ENCODE measurements at regions not wholly inside any gene's neighbourhood (a gene's known extent, or its start where the extent isn't known, plus 50 kb on each side); places are given as distances from the start of the nearest gene placed in this dataset.

DNA sequence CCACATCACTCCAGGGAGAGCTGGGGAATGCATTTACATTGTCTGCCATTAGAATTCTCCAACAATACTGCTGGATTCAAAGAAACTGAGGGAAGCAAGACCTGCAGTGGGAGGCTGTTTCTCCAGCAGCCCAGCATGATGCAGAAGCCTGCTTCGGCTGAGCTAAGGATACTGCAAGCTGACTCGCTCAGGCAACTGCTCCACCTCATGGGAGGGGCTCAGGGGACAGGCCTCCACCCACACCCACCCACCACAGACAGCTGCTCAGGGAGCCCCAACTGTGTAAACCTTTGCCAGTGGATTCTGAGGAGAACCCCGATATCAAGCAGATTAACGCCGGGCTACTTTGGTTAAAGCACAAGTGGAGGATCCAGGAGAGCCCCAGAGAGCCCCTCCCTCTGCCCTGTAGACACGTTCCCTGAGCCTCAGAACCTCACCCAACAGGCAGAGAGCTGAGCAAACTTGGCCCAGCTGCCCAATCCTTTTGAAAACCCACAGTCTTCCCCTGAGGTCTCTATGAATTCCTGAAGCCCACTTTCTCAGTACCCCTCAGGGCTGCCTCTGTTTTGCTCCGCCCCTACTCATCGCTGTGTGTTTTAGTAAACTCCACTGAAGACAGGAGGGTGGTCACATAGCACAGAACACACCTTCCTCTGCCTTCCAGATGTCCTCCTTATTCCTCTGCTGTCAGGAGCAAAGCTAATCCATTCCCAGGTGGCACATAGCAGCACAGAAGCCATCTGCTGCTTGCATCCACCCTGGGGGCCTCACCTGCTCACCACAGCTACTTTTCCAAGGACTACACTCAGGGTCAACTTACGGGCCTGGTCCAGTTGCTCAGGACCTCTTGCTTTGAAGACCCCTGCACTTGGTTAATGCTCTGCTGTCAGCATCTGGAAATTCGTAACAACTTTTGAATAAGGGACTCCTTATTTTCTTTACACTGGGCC is 269.0 kb downstream of the ABHD5 start:
- Mint-ChIP-seq H3K4me1 (peaks cover 39% of the 10 kb centered on the region), H3K27me3 (ENCODE audit: insufficient read depth, low read depth, poor library complexity) (peaks cover 4% of the 10 kb centered on the region)
- ATAC-seq: peak; percentile 92

More for the DNA sequence above, 269.0 kb downstream of the ABHD5 start:
- Histone ChIP-seq H3K27me3 (ENCODE audit: insufficient read depth) (no peaks in the 10 kb centered on the region), H3K36me3 (ENCODE audit: insufficient read depth) (no peaks in the 10 kb centered on the region), H4K20me1 (replicated peaks; ENCODE audit: insufficient read depth) (no peaks in the 10 kb centered on the region), H3K4me2 (no peak overlapping the region; the same call in 1 of the 2 replicates), H3F3A (replicated peaks; ENCODE audit: low read depth) (no peaks in the 10 kb centered on the region), H3K4me3 (no peak overlapping the region), H3K79me2 (replicated peaks; ENCODE audit: insufficient read depth) (no peaks in the 10 kb centered on the region), H3K27ac (ENCODE audit: low read depth) (no peak overlapping the region), H2AFZ (peak overlapping the region; percentile 93), H3K4me1 (ENCODE audit: insufficient read depth) (peaks cover 26% of the 10 kb centered on the region), H3K9me2 (ENCODE audit: insufficient read depth) (peaks cover 4% of the 10 kb centered on the region; the same call in 1 of the 2 replicates)
- no peak overlapping the region for H3K27ac Mint-ChIP-seq
- no peak for DNase-seq (ENCODE audit: low spot score)
- H3K9me3 Mint-ChIP-seq: no peaks in the 10 kb centered on the region; the same call in 2 of the 3 replicates
- H3K36me3 Mint-ChIP-seq (ENCODE audit: low read depth): no peaks in the 10 kb centered on the region
- TF ChIP-seq POLR2AphosphoS5 (IDR thresholded peaks at IDR 0.05; ENCODE audit: low read depth): no peak
- TF ChIP-seq NANOG (IDR thresholded peaks at IDR 0.05; ENCODE audit: borderline replicate concordance): no peak
- TF ChIP-seq, protein P1, sequence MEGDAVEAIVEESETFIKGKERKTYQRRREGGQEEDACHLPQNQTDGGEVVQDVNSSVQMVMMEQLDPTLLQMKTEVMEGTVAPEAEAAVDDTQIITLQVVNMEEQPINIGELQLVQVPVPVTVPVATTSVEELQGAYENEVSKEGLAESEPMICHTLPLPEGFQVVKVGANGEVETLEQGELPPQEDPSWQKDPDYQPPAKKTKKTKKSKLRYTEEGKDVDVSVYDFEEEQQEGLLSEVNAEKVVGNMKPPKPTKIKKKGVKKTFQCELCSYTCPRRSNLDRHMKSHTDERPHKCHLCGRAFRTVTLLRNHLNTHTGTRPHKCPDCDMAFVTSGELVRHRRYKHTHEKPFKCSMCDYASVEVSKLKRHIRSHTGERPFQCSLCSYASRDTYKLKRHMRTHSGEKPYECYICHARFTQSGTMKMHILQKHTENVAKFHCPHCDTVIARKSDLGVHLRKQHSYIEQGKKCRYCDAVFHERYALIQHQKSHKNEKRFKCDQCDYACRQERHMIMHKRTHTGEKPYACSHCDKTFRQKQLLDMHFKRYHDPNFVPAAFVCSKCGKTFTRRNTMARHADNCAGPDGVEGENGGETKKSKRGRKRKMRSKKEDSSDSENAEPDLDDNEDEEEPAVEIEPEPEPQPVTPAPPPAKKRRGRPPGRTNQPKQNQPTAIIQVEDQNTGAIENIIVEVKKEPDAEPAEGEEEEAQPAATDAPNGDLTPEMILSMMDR (conservative IDR thresholded peaks at IDR 0.05; ENCODE audit: low read depth in 2 of 2): no peak
- TF ChIP-seq ZNF331 (CRISPR knock-in tag; IDR thresholded peaks at IDR 0.05; ENCODE audit: low read depth): no peak
- TF ChIP-seq, protein P2, sequence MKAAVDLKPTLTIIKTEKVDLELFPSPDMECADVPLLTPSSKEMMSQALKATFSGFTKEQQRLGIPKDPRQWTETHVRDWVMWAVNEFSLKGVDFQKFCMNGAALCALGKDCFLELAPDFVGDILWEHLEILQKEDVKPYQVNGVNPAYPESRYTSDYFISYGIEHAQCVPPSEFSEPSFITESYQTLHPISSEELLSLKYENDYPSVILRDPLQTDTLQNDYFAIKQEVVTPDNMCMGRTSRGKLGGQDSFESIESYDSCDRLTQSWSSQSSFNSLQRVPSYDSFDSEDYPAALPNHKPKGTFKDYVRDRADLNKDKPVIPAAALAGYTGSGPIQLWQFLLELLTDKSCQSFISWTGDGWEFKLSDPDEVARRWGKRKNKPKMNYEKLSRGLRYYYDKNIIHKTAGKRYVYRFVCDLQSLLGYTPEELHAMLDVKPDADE (IDR thresholded peaks at IDR 0.05): no peak
- TF ChIP-seq, protein P3, sequence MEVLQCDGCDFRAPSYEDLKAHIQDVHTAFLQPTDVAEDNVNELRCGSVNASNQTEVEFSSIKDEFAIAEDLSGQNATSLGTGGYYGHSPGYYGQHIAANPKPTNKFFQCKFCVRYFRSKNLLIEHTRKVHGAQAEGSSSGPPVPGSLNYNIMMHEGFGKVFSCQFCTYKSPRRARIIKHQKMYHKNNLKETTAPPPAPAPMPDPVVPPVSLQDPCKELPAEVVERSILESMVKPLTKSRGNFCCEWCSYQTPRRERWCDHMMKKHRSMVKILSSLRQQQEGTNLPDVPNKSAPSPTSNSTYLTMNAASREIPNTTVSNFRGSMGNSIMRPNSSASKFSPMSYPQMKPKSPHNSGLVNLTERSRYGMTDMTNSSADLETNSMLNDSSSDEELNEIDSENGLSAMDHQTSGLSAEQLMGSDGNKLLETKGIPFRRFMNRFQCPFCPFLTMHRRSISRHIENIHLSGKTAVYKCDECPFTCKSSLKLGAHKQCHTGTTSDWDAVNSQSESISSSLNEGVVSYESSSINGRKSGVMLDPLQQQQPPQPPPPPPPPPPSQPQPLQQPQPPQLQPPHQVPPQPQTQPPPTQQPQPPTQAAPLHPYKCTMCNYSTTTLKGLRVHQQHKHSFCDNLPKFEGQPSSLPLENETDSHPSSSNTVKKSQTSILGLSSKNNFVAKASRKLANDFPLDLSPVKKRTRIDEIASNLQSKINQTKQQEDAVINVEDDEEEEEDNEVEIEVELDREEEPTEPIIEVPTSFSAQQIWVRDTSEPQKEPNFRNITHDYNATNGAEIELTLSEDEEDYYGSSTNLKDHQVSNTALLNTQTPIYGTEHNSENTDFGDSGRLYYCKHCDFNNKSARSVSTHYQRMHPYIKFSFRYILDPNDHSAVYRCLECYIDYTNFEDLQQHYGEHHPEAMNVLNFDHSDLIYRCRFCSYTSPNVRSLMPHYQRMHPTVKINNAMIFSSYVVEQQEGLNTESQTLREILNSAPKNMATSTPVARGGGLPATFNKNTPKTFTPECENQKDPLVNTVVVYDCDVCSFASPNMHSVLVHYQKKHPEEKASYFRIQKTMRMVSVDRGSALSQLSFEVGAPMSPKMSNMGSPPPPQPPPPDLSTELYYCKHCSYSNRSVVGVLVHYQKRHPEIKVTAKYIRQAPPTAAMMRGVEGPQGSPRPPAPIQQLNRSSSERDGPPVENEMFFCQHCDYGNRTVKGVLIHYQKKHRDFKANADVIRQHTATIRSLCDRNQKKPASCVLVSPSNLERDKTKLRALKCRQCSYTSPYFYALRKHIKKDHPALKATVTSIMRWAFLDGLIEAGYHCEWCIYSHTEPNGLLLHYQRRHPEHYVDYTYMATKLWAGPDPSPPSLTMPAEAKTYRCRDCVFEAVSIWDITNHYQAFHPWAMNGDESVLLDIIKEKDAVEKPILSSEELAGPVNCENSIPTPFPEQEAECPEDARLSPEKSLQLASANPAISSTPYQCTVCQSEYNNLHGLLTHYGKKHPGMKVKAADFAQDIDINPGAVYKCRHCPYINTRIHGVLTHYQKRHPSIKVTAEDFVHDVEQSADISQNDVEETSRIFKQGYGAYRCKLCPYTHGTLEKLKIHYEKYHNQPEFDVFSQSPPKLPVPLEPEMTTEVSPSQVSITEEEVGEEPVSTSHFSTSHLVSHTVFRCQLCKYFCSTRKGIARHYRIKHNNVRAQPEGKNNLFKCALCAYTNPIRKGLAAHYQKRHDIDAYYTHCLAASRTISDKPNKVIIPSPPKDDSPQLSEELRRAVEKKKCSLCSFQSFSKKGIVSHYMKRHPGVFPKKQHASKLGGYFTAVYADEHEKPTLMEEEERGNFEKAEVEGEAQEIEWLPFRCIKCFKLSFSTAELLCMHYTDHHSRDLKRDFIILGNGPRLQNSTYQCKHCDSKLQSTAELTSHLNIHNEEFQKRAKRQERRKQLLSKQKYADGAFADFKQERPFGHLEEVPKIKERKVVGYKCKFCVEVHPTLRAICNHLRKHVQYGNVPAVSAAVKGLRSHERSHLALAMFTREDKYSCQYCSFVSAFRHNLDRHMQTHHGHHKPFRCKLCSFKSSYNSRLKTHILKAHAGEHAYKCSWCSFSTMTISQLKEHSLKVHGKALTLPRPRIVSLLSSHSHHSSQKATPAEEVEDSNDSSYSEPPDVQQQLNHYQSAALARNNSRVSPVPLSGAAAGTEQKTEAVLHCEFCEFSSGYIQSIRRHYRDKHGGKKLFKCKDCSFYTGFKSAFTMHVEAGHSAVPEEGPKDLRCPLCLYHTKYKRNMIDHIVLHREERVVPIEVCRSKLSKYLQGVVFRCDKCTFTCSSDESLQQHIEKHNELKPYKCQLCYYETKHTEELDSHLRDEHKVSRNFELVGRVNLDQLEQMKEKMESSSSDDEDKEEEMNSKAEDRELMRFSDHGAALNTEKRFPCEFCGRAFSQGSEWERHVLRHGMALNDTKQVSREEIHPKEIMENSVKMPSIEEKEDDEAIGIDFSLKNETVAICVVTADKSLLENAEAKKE (CRISPR knock-in tag; IDR thresholded peaks at IDR 0.05): no peak
- TF ChIP-seq ZNF114 (CRISPR knock-in tag; IDR thresholded peaks at IDR 0.05): no peak
- no peak for TF ChIP-seq CREB1 (CRISPR knock-in tag; IDR thresholded peaks at IDR 0.05; ENCODE audit: low read depth)
- TF ChIP-seq JUNB (IDR thresholded peaks at IDR 0.05; ENCODE audit: unreplicated experiment): no peak
- no peak for TF ChIP-seq EZH2 (IDR thresholded peaks at IDR 0.05; ENCODE audit: low read depth, unreplicated experiment)
- TF ChIP-seq STAT1 (IDR thresholded peaks at IDR 0.05; ENCODE audit: unreplicated experiment): no peak
- TF ChIP-seq, protein P4, sequence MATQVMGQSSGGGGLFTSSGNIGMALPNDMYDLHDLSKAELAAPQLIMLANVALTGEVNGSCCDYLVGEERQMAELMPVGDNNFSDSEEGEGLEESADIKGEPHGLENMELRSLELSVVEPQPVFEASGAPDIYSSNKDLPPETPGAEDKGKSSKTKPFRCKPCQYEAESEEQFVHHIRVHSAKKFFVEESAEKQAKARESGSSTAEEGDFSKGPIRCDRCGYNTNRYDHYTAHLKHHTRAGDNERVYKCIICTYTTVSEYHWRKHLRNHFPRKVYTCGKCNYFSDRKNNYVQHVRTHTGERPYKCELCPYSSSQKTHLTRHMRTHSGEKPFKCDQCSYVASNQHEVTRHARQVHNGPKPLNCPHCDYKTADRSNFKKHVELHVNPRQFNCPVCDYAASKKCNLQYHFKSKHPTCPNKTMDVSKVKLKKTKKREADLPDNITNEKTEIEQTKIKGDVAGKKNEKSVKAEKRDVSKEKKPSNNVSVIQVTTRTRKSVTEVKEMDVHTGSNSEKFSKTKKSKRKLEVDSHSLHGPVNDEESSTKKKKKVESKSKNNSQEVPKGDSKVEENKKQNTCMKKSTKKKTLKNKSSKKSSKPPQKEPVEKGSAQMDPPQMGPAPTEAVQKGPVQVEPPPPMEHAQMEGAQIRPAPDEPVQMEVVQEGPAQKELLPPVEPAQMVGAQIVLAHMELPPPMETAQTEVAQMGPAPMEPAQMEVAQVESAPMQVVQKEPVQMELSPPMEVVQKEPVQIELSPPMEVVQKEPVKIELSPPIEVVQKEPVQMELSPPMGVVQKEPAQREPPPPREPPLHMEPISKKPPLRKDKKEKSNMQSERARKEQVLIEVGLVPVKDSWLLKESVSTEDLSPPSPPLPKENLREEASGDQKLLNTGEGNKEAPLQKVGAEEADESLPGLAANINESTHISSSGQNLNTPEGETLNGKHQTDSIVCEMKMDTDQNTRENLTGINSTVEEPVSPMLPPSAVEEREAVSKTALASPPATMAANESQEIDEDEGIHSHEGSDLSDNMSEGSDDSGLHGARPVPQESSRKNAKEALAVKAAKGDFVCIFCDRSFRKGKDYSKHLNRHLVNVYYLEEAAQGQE (IDR thresholded peaks at IDR 0.05; ENCODE audit: unreplicated experiment): no peak
- no peak for TF ChIP-seq EZH2phosphoT487 (IDR thresholded peaks at IDR 0.05; ENCODE audit: unreplicated experiment)
- H3K4me3 Mint-ChIP-seq: no peak overlapping the region
